Mesodermal cell (in vitro differentiated cells): ENCODE measurements at regions not wholly inside any gene's neighbourhood (a gene's known extent, or its start where the extent isn't known, plus 50 kb on each side); places are given as distances from the start of the nearest gene placed in this dataset.

Source experiments
- H3K27ac ChIP-seq: 2 replicates; pipeline ENCODE4 v1.7.0; 2013; ENCODE audit warnings: mild to moderate bottlenecking, low read depth, low read length, moderate library complexity; ENCODE audit not compliant: severe bottlenecking
- H3K36me3 ChIP-seq: 2 replicates; pipeline ENCODE4 v1.7.1; 2013; ENCODE audit warnings: mild to moderate bottlenecking, low read length, moderate library complexity; ENCODE audit not compliant: control insufficient read depth, insufficient read depth
- H3K4me1 ChIP-seq: one replicate; pipeline ENCODE4 v1.7.1; 2013; ENCODE audit warnings: mild to moderate bottlenecking, low read length; ENCODE audit not compliant: insufficient read depth, control insufficient read depth, poor library complexity, severe bottlenecking
- H3K4me3 ChIP-seq: 2 replicates; pipeline ENCODE4 v1.7.0; 2013; ENCODE audit warnings: low read length, control low read depth, mild to moderate bottlenecking; ENCODE audit not compliant: insufficient read depth, poor library complexity, severe bottlenecking; ENCODE audit errors: extremely low read depth
- H3K9me3 ChIP-seq: 2 replicates; pipeline ENCODE4 v1.7.1; 2013; ENCODE audit warnings: mild to moderate bottlenecking, low read length, moderate library complexity; ENCODE audit not compliant: control insufficient read depth
- WGBS, 2 experiments: methylation state at CpG; one replicate each; pipeline ENCODE4 v1.1.5; 2013; ENCODE audit warnings: missing lambda C conversion rate in 2 of 2; ENCODE audit not compliant: insufficient coverage in 2 of 2; 5-methylcytosine and 5-hydroxymethylcytosine counted together

GRCh38 chr13:103243495-103243894 lies 177.3 kb upstream of the SLC10A2 start:
- H3K36me3 ChIP-seq, result no peaks in the 10 kb centered on the region
- H3K4me1 ChIP-seq, result no peaks in the 10 kb centered on the region
- no peak overlapping the region for H3K4me3 ChIP-seq
- H3K27ac ChIP-seq, result no peak overlapping the region
- 92 to 93% methylated on average over 2 to 3 of the region's 3 CpGs for WGBS, 2 experiments
- H3K9me3 ChIP-seq, result no peaks in the 10 kb centered on the region

- no peaks in the 10 kb centered on the region for H3K4me1 ChIP-seq
- 93% methylated on average over 2 of the region's 2 CpGs; no CpG with 5 or more reads in 1 of the 2 experiments for WGBS, 2 experiments
- H3K27ac ChIP-seq, result no peak overlapping the region
- H3K9me3 ChIP-seq, result no peaks in the 10 kb centered on the region
- no peaks in the 10 kb centered on the region for H3K36me3 ChIP-seq
- H3K4me3 ChIP-seq, result no peak overlapping the region
Observed at GRCh38 chr13:103238441-103238840, 172.2 kb upstream of the SLC10A2 start.

GRCh38 chr13:103236213-103236612 lies 170.0 kb upstream of the SLC10A2 start:
- no peaks in the 10 kb centered on the region for H3K9me3 ChIP-seq
- no peaks in the 10 kb centered on the region for H3K36me3 ChIP-seq
- 100% methylated on average over 1 of the region's 2 CpGs; no CpG with 5 or more reads in 1 of the 2 experiments for WGBS, 2 experiments
- H3K4me1 ChIP-seq, result no peaks in the 10 kb centered on the region
- no peak overlapping the region for H3K4me3 ChIP-seq
- no peak overlapping the region for H3K27ac ChIP-seq

GRCh38 chr13:103229674-103230073 lies 163.5 kb upstream of the SLC10A2 start:
- no peaks in the 10 kb centered on the region for H3K36me3 ChIP-seq
- WGBS, 2 experiments, result no CpG with 5 or more reads among the region's 1 CpG
- H3K4me1 ChIP-seq, result no peaks in the 10 kb centered on the region
- no peak overlapping the region for H3K27ac ChIP-seq
- no peaks in the 10 kb centered on the region for H3K9me3 ChIP-seq
- H3K4me3 ChIP-seq, result no peak overlapping the region

GRCh38 chr13:103224804-103225203 lies 158.6 kb upstream of the SLC10A2 start:
- H3K27ac ChIP-seq, result no peak overlapping the region
- H3K9me3 ChIP-seq, result no peaks in the 10 kb centered on the region
- H3K36me3 ChIP-seq, result no peaks in the 10 kb centered on the region
- no peak overlapping the region for H3K4me3 ChIP-seq
- H3K4me1 ChIP-seq, result no peaks in the 10 kb centered on the region
- WGBS, 2 experiments, result 87 to 97% methylated on average over 3 to 4 of the region's 4 CpGs

- no peaks in the 10 kb centered on the region for H3K4me1 ChIP-seq
- H3K4me3 ChIP-seq, result no peak overlapping the region
- no peak overlapping the region for H3K27ac ChIP-seq
- no peaks in the 10 kb centered on the region for H3K9me3 ChIP-seq
- no peaks in the 10 kb centered on the region for H3K36me3 ChIP-seq
- 85 to 90% methylated on average over 3 to 4 of the region's 4 CpGs for WGBS, 2 experiments
Observed at GRCh38 chr13:103222683-103223082, 156.5 kb upstream of the SLC10A2 start.

GRCh38 chr13:103218253-103218652 lies 152.0 kb upstream of the SLC10A2 start:
- Histone ChIP-seq H3K36me3 (no peaks in the 10 kb centered on the region), H3K27ac (no peak overlapping the region), H3K4me3 (no peak overlapping the region), H3K4me1 (no peaks in the 10 kb centered on the region), H3K9me3 (no peaks in the 10 kb centered on the region)
- WGBS, 2 experiments, result no CpG with 5 or more reads among the region's 1 CpG

GRCh38 chr13:103213152-103213551 lies 146.9 kb upstream of the SLC10A2 start:
- WGBS, 2 experiments, result 72 to 90% methylated on average over 3 to 6 of the region's 7 CpGs
- H3K9me3 ChIP-seq, result no peaks in the 10 kb centered on the region
- no peak overlapping the region for H3K27ac ChIP-seq
- H3K36me3 ChIP-seq, result no peaks in the 10 kb centered on the region
- no peak overlapping the region for H3K4me3 ChIP-seq
- no peaks in the 10 kb centered on the region for H3K4me1 ChIP-seq

- Histone ChIP-seq H3K4me1 (no peaks in the 10 kb centered on the region), H3K36me3 (no peaks in the 10 kb centered on the region), H3K9me3 (no peaks in the 10 kb centered on the region), H3K27ac (no peak overlapping the region), H3K4me3 (no peak overlapping the region)
- 100% methylated on average over 1 of the region's 4 CpGs; no CpG with 5 or more reads in 1 of the 2 experiments for WGBS, 2 experiments
Observed at GRCh38 chr13:103210348-103210747, 144.1 kb upstream of the SLC10A2 start.

GRCh38 chr13:103203735-103204330 lies 137.6 kb upstream of the SLC10A2 start:
- H3K36me3 ChIP-seq, result no peaks in the 10 kb centered on the region
- H3K27ac ChIP-seq, result no peak overlapping the region

GRCh38 chr13:103200118-103200885 lies 134.1 kb upstream of the SLC10A2 start:
- Histone ChIP-seq H3K36me3 (no peaks in the 10 kb centered on the region), H3K9me3 (peaks cover 3% of the 10 kb centered on the region), H3K4me3 (no peak overlapping the region), H3K27ac (no peak overlapping the region), H3K4me1 (no peaks in the 10 kb centered on the region)
- WGBS, 2 experiments, result no CpG with 5 or more reads among the region's 1 CpG

More at GRCh38 chr13:103203735-103204330, 137.6 kb upstream of the SLC10A2 start:
- H3K4me1 ChIP-seq, result no peaks in the 10 kb centered on the region
- H3K9me3 ChIP-seq, result peaks cover 3% of the 10 kb centered on the region
- no peak overlapping the region for H3K4me3 ChIP-seq
